ENCODE measurements at regions not wholly inside any gene's neighbourhood (a gene's known extent, or its start where the extent isn't known, plus 50 kb on each side); places are given as distances from the start of the nearest gene placed in this dataset.

DNA sequence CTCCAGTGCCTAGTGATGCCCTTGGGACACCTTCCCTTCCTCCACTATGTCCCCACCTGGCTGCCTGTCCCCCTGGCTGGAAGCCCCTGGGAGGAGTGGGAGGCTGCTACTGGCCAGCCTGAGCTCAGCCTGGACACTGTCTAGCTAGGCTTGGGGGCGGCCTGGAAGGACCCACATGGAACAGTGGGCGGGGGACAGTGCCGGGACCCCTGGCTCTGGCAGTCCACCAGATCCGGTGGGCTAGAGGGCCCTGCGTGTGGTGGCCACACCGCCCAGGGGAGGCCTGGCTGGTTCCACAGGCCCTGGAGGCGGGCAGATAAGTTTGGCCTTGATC, 388.0 kb upstream of the TNRC6C start:
- intact Hi-C loops (cut with micrococcal nuclease) = no loop called here
- peaks cover 7 to 15% (median 13%) of the 10 kb centered on the region in 7 donors for H3K4me1 Mint-ChIP-seq
- POLR2A ChIA-PET = no interaction called here
- H3K4me3 ChIP-seq (ENCODE audit: low read length) = no peak overlapping the region
- H3K36me3 Mint-ChIP-seq = no peaks in the 10 kb centered on the region
- H3K9me3 ChIP-seq (ENCODE audit: control insufficient read depth in 2 of 3, low read length in 3 of 3) = no peaks in the 10 kb centered on the region
- H3K4me1 ChIP-seq (ENCODE audit: control insufficient read depth in 2 of 2, insufficient read depth in 2 of 2, low read length in 2 of 2) = peaks cover 0 to 3% of the 10 kb centered on the region in 2 donors
- CTCF ChIA-PET = no interaction called here
- no peak overlapping the region for H3K4me3 Mint-ChIP-seq
- H3K27me3 ChIP-seq (ENCODE audit: control insufficient read depth in 2 of 2, insufficient read depth in 2 of 2, low read length in 2 of 2) = no peaks in the 10 kb centered on the region
- peaks cover 0 to 63% (median 13%) of the 10 kb centered on the region in 5 donors for H3K27me3 Mint-ChIP-seq
- H3K9me3 Mint-ChIP-seq = no peaks in the 10 kb centered on the region
- no peak for ATAC-seq
- H3K36me3 ChIP-seq (ENCODE audit: control insufficient read depth in 2 of 3, insufficient read depth in 3 of 3, low read length in 3 of 3) = no peaks in the 10 kb centered on the region
- no peak overlapping the region for H3K27ac Mint-ChIP-seq
- DNase-seq = no peak
- no peak overlapping the region for H3K27ac ChIP-seq (ENCODE audit: low read depth, low read length)

DNA sequence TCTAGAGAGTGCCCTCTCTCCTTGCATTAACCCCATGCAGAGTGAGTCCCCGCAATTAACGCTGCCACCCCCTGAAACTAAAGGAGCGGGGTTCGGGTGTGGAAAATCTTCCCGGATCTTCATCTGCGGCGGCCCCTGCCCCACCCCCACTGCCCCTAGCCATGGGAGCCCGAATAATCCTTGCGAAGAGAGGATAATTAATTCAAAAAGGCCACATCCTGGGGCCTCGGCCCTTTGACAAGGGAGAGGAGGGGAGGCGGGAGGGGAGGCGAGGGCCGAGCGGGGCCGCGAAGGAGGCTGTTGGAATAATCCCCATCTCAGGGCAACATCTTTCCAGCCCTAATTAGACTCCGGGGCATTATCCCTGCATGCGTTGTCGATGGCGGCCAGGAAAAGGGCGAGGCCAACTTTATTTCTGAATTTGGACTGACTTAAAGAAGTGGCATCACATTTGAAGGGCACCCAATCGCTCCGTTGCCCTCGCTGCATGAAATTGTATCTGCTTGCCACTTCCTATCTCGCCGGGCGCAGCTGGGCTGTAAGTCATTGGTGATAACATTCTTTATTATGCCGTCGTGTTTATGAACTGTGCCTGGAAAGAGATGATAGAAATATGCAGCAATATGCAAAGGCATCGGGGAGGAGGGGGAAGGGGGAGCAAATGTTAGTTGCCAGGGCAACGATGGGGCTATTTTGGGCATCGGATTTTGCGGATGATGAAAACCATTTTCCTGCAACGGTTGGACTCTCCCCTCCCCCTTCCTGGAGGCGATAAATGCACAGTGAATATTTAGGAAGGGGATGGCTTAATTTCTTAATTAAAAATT, 387.1 kb upstream of the TNRC6C start:
- no peak overlapping the region for H3K27ac ChIP-seq (ENCODE audit: low read depth, low read length)
- Mint-ChIP-seq H3K9me3 (no peaks in the 10 kb centered on the region), H3K27ac (peak overlapping the region in 4 of 9 donors; percentile 22 to 70 (median 37)), H3K36me3 (no peaks in the 10 kb centered on the region), H3K4me3 (peak overlapping the region; percentile 31 to 84 (median 78)), H3K4me1 (peaks cover 7 to 15% (median 13%) of the 10 kb centered on the region in 7 donors), H3K27me3 (peaks cover 0 to 66% (median 13%) of the 10 kb centered on the region in 5 donors)
- peaks cover 0 to 3% of the 10 kb centered on the region in 2 donors for H3K4me1 ChIP-seq (ENCODE audit: control insufficient read depth in 2 of 2, insufficient read depth in 2 of 2, low read length in 2 of 2)
- no peaks in the 10 kb centered on the region for H3K36me3 ChIP-seq (ENCODE audit: control insufficient read depth in 2 of 3, insufficient read depth in 3 of 3, low read length in 3 of 3)
- POLR2A ChIA-PET = no interaction called here
- intact Hi-C loops (cut with micrococcal nuclease) = no loop called here
- H3K4me3 ChIP-seq (ENCODE audit: low read length) = peak overlapping the region; percentile 2
- peak in 7 of 9 donors; percentile 7 to 51 (median 35) for DNase-seq
- no peaks in the 10 kb centered on the region for H3K9me3 ChIP-seq (ENCODE audit: control insufficient read depth in 2 of 3, low read length in 3 of 3)
- peak; percentile 72 for ATAC-seq
- H3K27me3 ChIP-seq (ENCODE audit: control insufficient read depth in 2 of 2, insufficient read depth in 2 of 2, low read length in 2 of 2) = no peaks in the 10 kb centered on the region
- CTCF ChIA-PET = no interaction called here

DNA sequence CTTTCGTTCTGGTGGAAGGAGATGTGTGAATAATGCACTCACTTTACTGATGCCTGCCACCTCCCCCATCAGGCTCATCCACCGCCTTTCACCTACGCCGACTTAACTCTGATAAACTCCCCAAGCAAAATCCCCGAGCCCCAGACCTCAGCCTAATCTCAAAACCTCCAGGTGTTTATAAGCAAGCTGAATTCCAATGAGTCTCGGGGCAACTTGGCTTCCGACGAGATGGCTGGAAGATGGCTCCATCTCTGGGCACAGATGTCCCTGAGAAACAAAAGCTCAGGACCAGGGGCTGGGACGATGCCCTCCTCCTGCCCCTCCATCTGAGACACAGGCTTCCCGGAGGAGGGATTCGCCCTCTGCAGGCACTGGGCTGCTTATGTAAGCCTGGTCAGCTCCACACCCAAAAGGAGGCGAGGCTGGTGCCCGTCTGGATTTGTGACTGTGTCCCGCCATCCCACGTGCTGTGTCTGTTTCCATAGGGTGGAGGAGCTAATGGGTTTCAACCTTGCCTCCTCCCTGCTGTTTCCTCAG, 386.4 kb upstream of the TNRC6C start:
- Histone ChIP-seq H3K27ac (ENCODE audit: low read depth, low read length) (no peak overlapping the region), H3K9me3 (ENCODE audit: control insufficient read depth in 2 of 3, low read length in 3 of 3) (no peaks in the 10 kb centered on the region), H3K36me3 (ENCODE audit: control insufficient read depth in 2 of 3, insufficient read depth in 3 of 3, low read length in 3 of 3) (no peaks in the 10 kb centered on the region), H3K4me3 (ENCODE audit: low read length) (no peak overlapping the region), H3K4me1 (ENCODE audit: control insufficient read depth in 2 of 2, insufficient read depth in 2 of 2, low read length in 2 of 2) (peaks cover 0 to 3% of the 10 kb centered on the region in 2 donors), H3K27me3 (ENCODE audit: control insufficient read depth in 2 of 2, insufficient read depth in 2 of 2, low read length in 2 of 2) (no peaks in the 10 kb centered on the region)
- intact Hi-C loops (cut with micrococcal nuclease) = no loop called here
- H3K27ac Mint-ChIP-seq = peak overlapping the region in 4 of 9 donors; percentile 29 to 82 (median 58)
- H3K9me3 Mint-ChIP-seq = no peaks in the 10 kb centered on the region
- CTCF ChIA-PET = no interaction called here
- DNase-seq (no peak), ATAC-seq (no peak)
- H3K4me3 Mint-ChIP-seq = peak overlapping the region; percentile 31 to 84 (median 78)
- no peaks in the 10 kb centered on the region for H3K36me3 Mint-ChIP-seq
- POLR2A ChIA-PET = no interaction called here
- H3K27me3 Mint-ChIP-seq = peaks cover 0 to 65% (median 13%) of the 10 kb centered on the region in 5 donors
- H3K4me1 Mint-ChIP-seq = peaks cover 7 to 15% (median 13%) of the 10 kb centered on the region in 7 donors

DNA sequence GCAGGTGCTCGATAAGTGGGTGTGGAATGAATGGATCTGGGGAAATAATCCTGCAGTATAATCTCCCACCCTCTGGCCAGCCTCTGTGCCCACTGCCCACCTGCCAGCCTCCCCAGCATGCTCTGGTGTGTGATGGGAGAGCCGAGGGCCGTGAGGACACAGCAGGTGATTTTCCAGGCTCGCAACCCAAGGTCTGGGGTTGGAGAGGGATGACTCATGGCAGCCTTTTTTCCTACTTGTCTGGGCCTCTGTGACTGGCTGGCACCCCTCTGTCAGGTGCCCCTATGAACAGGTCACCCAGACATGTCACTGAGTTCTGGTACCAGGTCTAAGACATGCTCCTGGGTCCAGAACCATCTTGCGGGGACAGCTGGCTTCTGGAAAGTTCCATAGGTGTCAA, 385.7 kb upstream of the TNRC6C start:
- Mint-ChIP-seq H3K27ac (no peak overlapping the region), H3K4me1 (peaks cover 7 to 15% (median 13%) of the 10 kb centered on the region in 7 donors)

DNA sequence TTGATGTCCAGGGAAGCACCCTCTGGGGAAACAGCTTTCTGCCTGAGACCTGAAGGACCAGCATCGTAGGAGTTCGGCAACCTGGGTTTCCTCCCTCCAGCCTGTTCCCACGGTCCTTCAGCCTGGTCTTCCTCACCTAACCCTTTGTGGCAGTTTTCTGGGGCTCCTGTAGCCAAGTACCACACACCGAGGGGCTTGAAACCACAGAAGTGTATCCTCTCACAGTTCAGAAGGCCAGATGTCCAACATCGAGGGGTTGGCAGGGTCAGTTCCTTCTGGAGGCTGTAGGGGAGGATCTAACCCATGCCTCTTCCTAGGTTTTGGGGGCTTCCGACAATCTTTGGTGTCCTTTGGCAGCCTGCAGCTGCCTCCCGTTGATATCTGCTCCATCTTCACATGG, 381.0 kb upstream of the TNRC6C start:
- no peak overlapping the region for H3K27ac ChIP-seq (ENCODE audit: low read depth, low read length)
- H3K36me3 ChIP-seq (ENCODE audit: control insufficient read depth in 2 of 3, insufficient read depth in 3 of 3, low read length in 3 of 3) = no peaks in the 10 kb centered on the region
- Mint-ChIP-seq H3K36me3 (no peaks in the 10 kb centered on the region), H3K4me1 (peaks cover 6 to 13% (median 10%) of the 10 kb centered on the region in 7 donors), H3K27ac (no peak overlapping the region), H3K27me3 (peaks cover 0 to 48% (median 0%) of the 10 kb centered on the region in 5 donors), H3K9me3 (peaks cover 0 to 10% (median 3%) of the 10 kb centered on the region in 11 donors), H3K4me3 (no peak overlapping the region)
- H3K9me3 ChIP-seq (ENCODE audit: control insufficient read depth in 2 of 3, low read length in 3 of 3) = peaks cover 0 to 2% (median 0%) of the 10 kb centered on the region in 3 experiments
- ATAC-seq (no peak), DNase-seq (no peak)
- CTCF ChIA-PET = interaction anchor here (0.9 kb wide), 1 partner anchor 19 kb away, joined by 3 read pairs; no protein-coding TSS in a partner anchor
- POLR2A ChIA-PET = no interaction called here
- intact Hi-C loops (cut with micrococcal nuclease) = no loop called here
- no peaks in the 10 kb centered on the region for H3K4me1 ChIP-seq (ENCODE audit: control insufficient read depth in 2 of 2, insufficient read depth in 2 of 2, low read length in 2 of 2)
- no peak overlapping the region for H3K4me3 ChIP-seq (ENCODE audit: low read length)
- H3K27me3 ChIP-seq (ENCODE audit: control insufficient read depth in 2 of 2, insufficient read depth in 2 of 2, low read length in 2 of 2) = peaks cover 0 to 2% of the 10 kb centered on the region in 2 donors

More for the DNA sequence above, 385.7 kb upstream of the TNRC6C start:
- ChIA-PET CTCF (no interaction called here), POLR2A (no interaction called here)
- ATAC-seq = no peak
- peaks cover 0 to 3% of the 10 kb centered on the region in 2 donors for H3K4me1 ChIP-seq (ENCODE audit: control insufficient read depth in 2 of 2, insufficient read depth in 2 of 2, low read length in 2 of 2)
- H3K36me3 ChIP-seq (ENCODE audit: control insufficient read depth in 2 of 3, insufficient read depth in 3 of 3, low read length in 3 of 3) = no peaks in the 10 kb centered on the region
- intact Hi-C loops (cut with micrococcal nuclease) = no loop called here
- no peak overlapping the region for H3K27ac ChIP-seq (ENCODE audit: low read depth, low read length)
- Mint-ChIP-seq H3K27me3 (peaks cover 0 to 64% (median 13%) of the 10 kb centered on the region in 5 donors), H3K9me3 (no peaks in the 10 kb centered on the region), H3K4me3 (peak overlapping the region in 1 of 10 donors; percentile 50), H3K36me3 (no peaks in the 10 kb centered on the region)
- no peak for DNase-seq
- H3K27me3 ChIP-seq (ENCODE audit: control insufficient read depth in 2 of 2, insufficient read depth in 2 of 2, low read length in 2 of 2) = no peaks in the 10 kb centered on the region
- H3K4me3 ChIP-seq (ENCODE audit: low read length) = no peak overlapping the region
- no peaks in the 10 kb centered on the region for H3K9me3 ChIP-seq (ENCODE audit: control insufficient read depth in 2 of 3, low read length in 3 of 3)

DNA sequence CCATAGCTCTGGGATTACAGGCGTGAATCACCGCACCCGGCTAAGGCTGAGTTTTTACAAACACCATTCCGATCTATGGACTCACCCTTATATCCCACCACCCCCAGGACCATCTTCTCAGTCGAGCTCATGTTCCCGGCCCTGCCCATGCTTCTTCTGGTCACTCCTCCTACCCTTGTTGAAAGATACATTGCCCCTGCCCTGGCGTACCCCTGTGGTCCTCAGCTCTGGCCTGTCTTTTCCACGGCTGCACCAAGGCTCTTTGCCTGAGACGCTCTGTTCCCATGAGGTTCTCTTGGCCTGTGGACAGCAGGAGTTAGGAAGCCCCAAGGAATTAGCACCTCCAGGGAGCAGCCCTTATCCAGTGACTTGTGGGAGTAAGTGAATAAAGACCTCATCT, 379.4 kb upstream of the TNRC6C start:
- POLR2A ChIA-PET = no interaction called here
- DNase-seq (no peak), ATAC-seq (no peak)
- peaks cover 0 to 2% (median 0%) of the 10 kb centered on the region in 3 experiments for H3K9me3 ChIP-seq (ENCODE audit: control insufficient read depth in 2 of 3, low read length in 3 of 3)
- Mint-ChIP-seq H3K36me3 (no peaks in the 10 kb centered on the region), H3K4me3 (no peak overlapping the region), H3K4me1 (peaks cover 6 to 8% (median 7%) of the 10 kb centered on the region in 7 donors), H3K27me3 (peaks cover 0 to 35% (median 0%) of the 10 kb centered on the region in 5 donors), H3K27ac (no peak overlapping the region), H3K9me3 (peaks cover 0 to 10% (median 3%) of the 10 kb centered on the region in 11 donors)
- intact Hi-C loops (cut with micrococcal nuclease) = no loop called here
- CTCF ChIA-PET = no interaction called here
- no peaks in the 10 kb centered on the region for H3K4me1 ChIP-seq (ENCODE audit: control insufficient read depth in 2 of 2, insufficient read depth in 2 of 2, low read length in 2 of 2)
- H3K4me3 ChIP-seq (ENCODE audit: low read length) = no peak overlapping the region
- peaks cover 0 to 2% of the 10 kb centered on the region in 2 donors for H3K27me3 ChIP-seq (ENCODE audit: control insufficient read depth in 2 of 2, insufficient read depth in 2 of 2, low read length in 2 of 2)
- H3K36me3 ChIP-seq (ENCODE audit: control insufficient read depth in 2 of 3, insufficient read depth in 3 of 3, low read length in 3 of 3) = no peaks in the 10 kb centered on the region
- H3K27ac ChIP-seq (ENCODE audit: low read depth, low read length) = no peak overlapping the region
